Liver (tissue), 8 donors: ENCODE measurements at regions not wholly inside any gene's neighbourhood (a gene's known extent, or its start where the extent isn't known, plus 50 kb on each side); places are given as distances from the start of the nearest gene placed in this dataset.

Source experiments
- DNase-seq: peaks from one replicate; pipeline ENCODE4 v3.0.0-alpha.2; 2017; ENCODE audit warnings: low spot score
- H3K27ac ChIP-seq, 2 donors: one replicate each; pipeline ENCODE4 v1.7.0; 2013; ENCODE audit warnings: inconsistent platforms in 2 of 2, low read length in 2 of 2, control low read depth in 1 of 2, low read depth in 1 of 2, mild to moderate bottlenecking in 1 of 2
- H3K27me3 ChIP-seq, 4 donors: one replicate each; pipeline versions ENCODE4 v1.6.1 to v1.7.0; 2013; ENCODE audit warnings: low read length in 3 of 4, inconsistent platforms in 1 of 4, mild to moderate bottlenecking in 1 of 4, moderate library complexity in 1 of 4; ENCODE audit not compliant: control insufficient read depth in 4 of 4, insufficient read depth in 4 of 4
- H3K36me3 ChIP-seq, 4 donors: one replicate each; pipeline versions ENCODE4 v1.6.1 to v1.7.0; 2013; ENCODE audit warnings: low read length in 3 of 4, mild to moderate bottlenecking in 3 of 4, low read depth in 1 of 4, moderate library complexity in 1 of 4; ENCODE audit not compliant: control insufficient read depth in 4 of 4, insufficient read depth in 3 of 4
- H3K4me1 ChIP-seq, 4 donors: one replicate each; pipeline versions ENCODE4 v1.6.1 to v1.7.0; 2013; ENCODE audit warnings: low read length in 3 of 4, mild to moderate bottlenecking in 3 of 4, moderate library complexity in 1 of 4; ENCODE audit not compliant: control insufficient read depth in 4 of 4, insufficient read depth in 4 of 4
- H3K4me3 ChIP-seq, 3 donors: one replicate each; pipeline versions ENCODE4 v1.6.1 to v1.7.0; 2013; ENCODE audit warnings: low read length in 3 of 3, control low read depth in 1 of 3, low read depth in 1 of 3, mild to moderate bottlenecking in 1 of 3
- H3K9ac ChIP-seq, 2 donors: one replicate each; pipeline ENCODE4 v1.7.0; 2013; ENCODE audit warnings: low read length in 2 of 2, mild to moderate bottlenecking in 2 of 2, moderate library complexity in 2 of 2, control low read depth in 1 of 2, low read depth in 1 of 2
- H3K9me3 ChIP-seq, 4 donors: one replicate each; pipeline versions ENCODE4 v1.6.1 to v1.7.0; 2013; ENCODE audit warnings: low read length in 3 of 4; ENCODE audit not compliant: control insufficient read depth in 4 of 4
- FOXA2 ChIP-seq: IDR thresholded peaks from 2 replicates; pipeline ENCODE4 v1.6.1; 2016; ENCODE audit warnings: antibody characterized with exemption
- HNF4A ChIP-seq, 2 donors: conservative IDR thresholded peaks; 2 replicates each; pipeline ENCODE4 v1.6.1; 2016; ENCODE audit warnings: antibody characterized with exemption in 2 of 2, mild to moderate bottlenecking in 2 of 2
- HNF4G ChIP-seq: IDR thresholded peaks from 2 replicates; pipeline ENCODE4 v1.6.1; 2016; ENCODE audit warnings: antibody characterized with exemption
- JUND ChIP-seq, 2 donors: IDR thresholded peaks; 2 replicates each; pipeline ENCODE4 v1.6.1; 2016; ENCODE audit warnings: antibody characterized with exemption in 2 of 2
- NR2F2 ChIP-seq: IDR thresholded peaks from 2 replicates; pipeline ENCODE4 v1.6.1; 2016; ENCODE audit warnings: antibody characterized with exemption
- SP1 ChIP-seq: IDR thresholded peaks from 2 replicates; pipeline ENCODE4 v1.6.1; 2018; ENCODE audit warnings: antibody characterized with exemption, mild to moderate bottlenecking
- TAF1 ChIP-seq: conservative IDR thresholded peaks from 2 replicates; pipeline ENCODE4 v1.6.1; 2016; ENCODE audit warnings: antibody characterized with exemption, mild to moderate bottlenecking
- WGBS: extraction: QIAGEN DNeasy Blood & Tissue Kit; methylation state at CpG from one replicate; pipeline ENCODE4 v1.1.7; 2013; 5-methylcytosine and 5-hydroxymethylcytosine counted together
- TF ChIP-seq, protein P1 (sequence below): IDR thresholded peaks from 2 replicates; pipeline ENCODE4 v1.6.1; 2016; ENCODE audit warnings: antibody characterized with exemption
- TF ChIP-seq, protein P2 (sequence below): IDR thresholded peaks from 2 replicates; pipeline ENCODE4 v1.6.1; 2016; ENCODE audit warnings: antibody characterized with exemption, mild to moderate bottlenecking
- TF ChIP-seq, protein P3 (sequence below): fragments of 150-350 bp; IDR thresholded peaks from 2 replicates; pipeline ENCODE4 v1.5.1; 2017; ENCODE audit warnings: improper control_type of control experiment, low read depth, low read length; ENCODE audit not compliant: missing input control
- donor health status: healthy.
- donor health status: healthy.
- donor health status: healthy.
- donor health status: healthy.
- donor health status: healthy.

DNA sequence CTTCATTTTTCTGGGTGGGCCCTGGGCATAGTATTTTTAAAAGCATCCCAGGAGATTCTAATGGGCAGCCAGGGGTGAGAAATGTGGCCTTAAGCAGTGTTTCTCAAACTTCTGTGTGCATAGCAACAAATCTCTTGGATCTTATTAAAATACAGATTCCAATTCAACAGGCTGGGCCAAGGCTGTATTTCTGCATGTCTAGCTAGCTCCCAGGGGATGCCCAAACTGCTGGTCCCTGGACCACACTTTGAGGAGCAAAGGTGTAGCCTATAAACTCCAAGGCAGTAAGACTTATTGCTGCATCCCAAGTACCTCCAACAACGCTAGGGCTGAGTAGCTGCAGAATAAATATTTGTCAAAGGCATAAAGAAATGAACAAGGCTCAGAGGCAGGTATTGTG lies 292.9 kb upstream of the ZMIZ1 start:
- H3K36me3 ChIP-seq, result no peaks in the 10 kb centered on the region
- H3K4me1 ChIP-seq, result peaks cover 2 to 28% (median 21%) of the 10 kb centered on the region in 4 donors
- H3K9me3 ChIP-seq, result no peaks in the 10 kb centered on the region
- 87% methylated on average over 1 of the region's 1 CpG for WGBS
- no peaks in the 10 kb centered on the region for H3K27me3 ChIP-seq
- TF ChIP-seq HNF4G (no peak), JUND (IDR thresholded peaks at IDR 0.05) (no peak), TAF1 (no peak), HNF4A (conservative IDR thresholded peaks at IDR 0.05) (no peak), SP1 (no peak), FOXA2 (no peak)
- TF ChIP-seq, protein P1, sequence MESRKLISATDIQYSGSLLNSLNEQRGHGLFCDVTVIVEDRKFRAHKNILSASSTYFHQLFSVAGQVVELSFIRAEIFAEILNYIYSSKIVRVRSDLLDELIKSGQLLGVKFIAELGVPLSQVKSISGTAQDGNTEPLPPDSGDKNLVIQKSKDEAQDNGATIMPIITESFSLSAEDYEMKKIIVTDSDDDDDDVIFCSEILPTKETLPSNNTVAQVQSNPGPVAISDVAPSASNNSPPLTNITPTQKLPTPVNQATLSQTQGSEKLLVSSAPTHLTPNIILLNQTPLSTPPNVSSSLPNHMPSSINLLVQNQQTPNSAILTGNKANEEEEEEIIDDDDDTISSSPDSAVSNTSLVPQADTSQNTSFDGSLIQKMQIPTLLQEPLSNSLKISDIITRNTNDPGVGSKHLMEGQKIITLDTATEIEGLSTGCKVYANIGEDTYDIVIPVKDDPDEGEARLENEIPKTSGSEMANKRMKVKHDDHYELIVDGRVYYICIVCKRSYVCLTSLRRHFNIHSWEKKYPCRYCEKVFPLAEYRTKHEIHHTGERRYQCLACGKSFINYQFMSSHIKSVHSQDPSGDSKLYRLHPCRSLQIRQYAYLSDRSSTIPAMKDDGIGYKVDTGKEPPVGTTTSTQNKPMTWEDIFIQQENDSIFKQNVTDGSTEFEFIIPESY, result no peak
- TF ChIP-seq, protein P2, sequence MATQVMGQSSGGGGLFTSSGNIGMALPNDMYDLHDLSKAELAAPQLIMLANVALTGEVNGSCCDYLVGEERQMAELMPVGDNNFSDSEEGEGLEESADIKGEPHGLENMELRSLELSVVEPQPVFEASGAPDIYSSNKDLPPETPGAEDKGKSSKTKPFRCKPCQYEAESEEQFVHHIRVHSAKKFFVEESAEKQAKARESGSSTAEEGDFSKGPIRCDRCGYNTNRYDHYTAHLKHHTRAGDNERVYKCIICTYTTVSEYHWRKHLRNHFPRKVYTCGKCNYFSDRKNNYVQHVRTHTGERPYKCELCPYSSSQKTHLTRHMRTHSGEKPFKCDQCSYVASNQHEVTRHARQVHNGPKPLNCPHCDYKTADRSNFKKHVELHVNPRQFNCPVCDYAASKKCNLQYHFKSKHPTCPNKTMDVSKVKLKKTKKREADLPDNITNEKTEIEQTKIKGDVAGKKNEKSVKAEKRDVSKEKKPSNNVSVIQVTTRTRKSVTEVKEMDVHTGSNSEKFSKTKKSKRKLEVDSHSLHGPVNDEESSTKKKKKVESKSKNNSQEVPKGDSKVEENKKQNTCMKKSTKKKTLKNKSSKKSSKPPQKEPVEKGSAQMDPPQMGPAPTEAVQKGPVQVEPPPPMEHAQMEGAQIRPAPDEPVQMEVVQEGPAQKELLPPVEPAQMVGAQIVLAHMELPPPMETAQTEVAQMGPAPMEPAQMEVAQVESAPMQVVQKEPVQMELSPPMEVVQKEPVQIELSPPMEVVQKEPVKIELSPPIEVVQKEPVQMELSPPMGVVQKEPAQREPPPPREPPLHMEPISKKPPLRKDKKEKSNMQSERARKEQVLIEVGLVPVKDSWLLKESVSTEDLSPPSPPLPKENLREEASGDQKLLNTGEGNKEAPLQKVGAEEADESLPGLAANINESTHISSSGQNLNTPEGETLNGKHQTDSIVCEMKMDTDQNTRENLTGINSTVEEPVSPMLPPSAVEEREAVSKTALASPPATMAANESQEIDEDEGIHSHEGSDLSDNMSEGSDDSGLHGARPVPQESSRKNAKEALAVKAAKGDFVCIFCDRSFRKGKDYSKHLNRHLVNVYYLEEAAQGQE, result no peak
- peak overlapping the region; percentile 68 to 95 for H3K27ac ChIP-seq
- H3K9ac ChIP-seq, result no peak overlapping the region
- no peak for DNase-seq
- H3K4me3 ChIP-seq, result no peak overlapping the region

DNA sequence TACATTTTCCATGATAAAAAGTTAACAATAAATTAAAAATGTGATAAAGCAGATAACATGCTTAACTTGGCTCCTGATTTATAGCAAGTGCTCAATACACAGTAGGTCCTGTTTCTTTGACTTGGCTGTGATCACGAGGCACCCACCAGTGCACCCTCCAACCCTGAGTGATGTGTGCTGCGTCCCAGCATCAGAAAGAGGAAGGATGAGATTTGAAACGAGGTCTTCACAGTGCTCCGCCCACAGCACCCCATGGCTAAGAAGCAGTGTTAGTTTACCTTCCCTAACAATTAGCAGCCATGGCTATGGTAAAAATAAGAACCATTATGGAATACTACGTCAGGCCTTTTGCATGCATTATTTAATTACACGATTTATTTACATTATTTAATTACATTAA lies 292.0 kb upstream of the ZMIZ1 start:
- no peak for TF ChIP-seq SP1
- no peak for TF ChIP-seq NR2F2
- TF ChIP-seq, protein P2, result no peak
- TF ChIP-seq, protein P3, sequence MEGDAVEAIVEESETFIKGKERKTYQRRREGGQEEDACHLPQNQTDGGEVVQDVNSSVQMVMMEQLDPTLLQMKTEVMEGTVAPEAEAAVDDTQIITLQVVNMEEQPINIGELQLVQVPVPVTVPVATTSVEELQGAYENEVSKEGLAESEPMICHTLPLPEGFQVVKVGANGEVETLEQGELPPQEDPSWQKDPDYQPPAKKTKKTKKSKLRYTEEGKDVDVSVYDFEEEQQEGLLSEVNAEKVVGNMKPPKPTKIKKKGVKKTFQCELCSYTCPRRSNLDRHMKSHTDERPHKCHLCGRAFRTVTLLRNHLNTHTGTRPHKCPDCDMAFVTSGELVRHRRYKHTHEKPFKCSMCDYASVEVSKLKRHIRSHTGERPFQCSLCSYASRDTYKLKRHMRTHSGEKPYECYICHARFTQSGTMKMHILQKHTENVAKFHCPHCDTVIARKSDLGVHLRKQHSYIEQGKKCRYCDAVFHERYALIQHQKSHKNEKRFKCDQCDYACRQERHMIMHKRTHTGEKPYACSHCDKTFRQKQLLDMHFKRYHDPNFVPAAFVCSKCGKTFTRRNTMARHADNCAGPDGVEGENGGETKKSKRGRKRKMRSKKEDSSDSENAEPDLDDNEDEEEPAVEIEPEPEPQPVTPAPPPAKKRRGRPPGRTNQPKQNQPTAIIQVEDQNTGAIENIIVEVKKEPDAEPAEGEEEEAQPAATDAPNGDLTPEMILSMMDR, result no peak
- DNase-seq, result no peak
- Histone ChIP-seq H3K27ac (no peak overlapping the region), H3K9me3 (no peaks in the 10 kb centered on the region), H3K4me1 (peaks cover 2 to 28% (median 21%) of the 10 kb centered on the region in 4 donors), H3K4me3 (no peak overlapping the region), H3K36me3 (no peaks in the 10 kb centered on the region), H3K27me3 (no peaks in the 10 kb centered on the region), H3K9ac (no peak overlapping the region)
- WGBS, result 81% methylated on average over 6 of the region's 6 CpGs
